C4-2B (cell line): ENCODE measurements at regions not wholly inside any gene's neighbourhood (a gene's known extent, or its start where the extent isn't known, plus 50 kb on each side); places are given as distances from the start of the nearest gene placed in this dataset.

Experiments used
- H3K27ac ChIP-seq: fragments of 450-650 bp; 2 replicates; pipeline ENCODE4 v1.5.1; 2017
- ZFX ChIP-seq: fragments of 450-650 bp; IDR thresholded peaks from 2 replicates; pipeline ENCODE4 v1.6.1; 2017
- TF ChIP-seq, protein P1 (sequence below): fragments of 450-650 bp; conservative IDR thresholded peaks from 2 replicates; pipeline ENCODE4 v1.5.1; 2017; ENCODE audit warnings: mild to moderate bottlenecking

DNA sequence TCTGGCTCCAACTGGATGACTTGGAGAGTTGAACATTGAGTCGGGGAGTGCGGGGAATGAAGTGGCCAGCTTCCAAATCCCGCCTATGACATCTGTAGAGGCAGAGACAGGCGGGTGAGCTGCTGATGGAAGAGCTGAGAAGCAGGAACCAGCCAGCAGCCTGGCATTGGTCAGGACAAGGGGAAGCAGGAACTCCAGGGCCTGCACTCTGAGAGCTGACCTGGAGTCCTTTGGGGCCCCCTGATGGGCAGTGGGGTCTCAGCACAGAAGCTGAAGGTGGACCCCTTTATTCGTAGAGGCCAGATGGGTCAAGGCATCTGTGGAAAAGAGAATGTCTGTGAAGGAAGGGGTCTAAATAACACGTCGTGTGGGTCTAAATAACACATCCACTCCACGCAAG lies 57.0 kb downstream of the SEC61G start:
- TF ChIP-seq, protein P1, sequence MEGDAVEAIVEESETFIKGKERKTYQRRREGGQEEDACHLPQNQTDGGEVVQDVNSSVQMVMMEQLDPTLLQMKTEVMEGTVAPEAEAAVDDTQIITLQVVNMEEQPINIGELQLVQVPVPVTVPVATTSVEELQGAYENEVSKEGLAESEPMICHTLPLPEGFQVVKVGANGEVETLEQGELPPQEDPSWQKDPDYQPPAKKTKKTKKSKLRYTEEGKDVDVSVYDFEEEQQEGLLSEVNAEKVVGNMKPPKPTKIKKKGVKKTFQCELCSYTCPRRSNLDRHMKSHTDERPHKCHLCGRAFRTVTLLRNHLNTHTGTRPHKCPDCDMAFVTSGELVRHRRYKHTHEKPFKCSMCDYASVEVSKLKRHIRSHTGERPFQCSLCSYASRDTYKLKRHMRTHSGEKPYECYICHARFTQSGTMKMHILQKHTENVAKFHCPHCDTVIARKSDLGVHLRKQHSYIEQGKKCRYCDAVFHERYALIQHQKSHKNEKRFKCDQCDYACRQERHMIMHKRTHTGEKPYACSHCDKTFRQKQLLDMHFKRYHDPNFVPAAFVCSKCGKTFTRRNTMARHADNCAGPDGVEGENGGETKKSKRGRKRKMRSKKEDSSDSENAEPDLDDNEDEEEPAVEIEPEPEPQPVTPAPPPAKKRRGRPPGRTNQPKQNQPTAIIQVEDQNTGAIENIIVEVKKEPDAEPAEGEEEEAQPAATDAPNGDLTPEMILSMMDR = no peak
- no peak for TF ChIP-seq ZFX

DNA sequence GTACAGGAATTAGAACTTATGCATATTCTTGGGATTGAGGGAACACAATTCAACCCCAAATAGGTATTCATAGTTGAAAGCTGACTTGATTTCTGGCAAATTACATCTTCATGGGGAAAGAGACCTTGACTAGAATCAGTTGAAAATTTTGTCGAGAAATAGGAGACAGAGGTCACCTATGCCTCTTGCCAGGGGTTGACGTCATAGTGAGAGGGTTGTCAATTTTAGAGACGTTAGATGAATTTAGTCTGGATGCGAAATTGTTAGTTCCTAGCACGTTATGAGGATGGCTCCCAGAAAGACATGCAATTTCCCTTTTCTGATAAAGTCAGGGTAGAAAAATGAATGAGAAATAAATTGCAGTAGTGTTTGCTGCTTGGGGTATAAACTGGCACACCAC lies 59.3 kb downstream of the SEC61G start:
- TF ChIP-seq, protein P1 = no peak
- no peak for TF ChIP-seq ZFX
- H3K27ac ChIP-seq = no peak overlapping the region

More for the DNA sequence above, 57.0 kb downstream of the SEC61G start:
- H3K27ac ChIP-seq = no peak overlapping the region

DNA sequence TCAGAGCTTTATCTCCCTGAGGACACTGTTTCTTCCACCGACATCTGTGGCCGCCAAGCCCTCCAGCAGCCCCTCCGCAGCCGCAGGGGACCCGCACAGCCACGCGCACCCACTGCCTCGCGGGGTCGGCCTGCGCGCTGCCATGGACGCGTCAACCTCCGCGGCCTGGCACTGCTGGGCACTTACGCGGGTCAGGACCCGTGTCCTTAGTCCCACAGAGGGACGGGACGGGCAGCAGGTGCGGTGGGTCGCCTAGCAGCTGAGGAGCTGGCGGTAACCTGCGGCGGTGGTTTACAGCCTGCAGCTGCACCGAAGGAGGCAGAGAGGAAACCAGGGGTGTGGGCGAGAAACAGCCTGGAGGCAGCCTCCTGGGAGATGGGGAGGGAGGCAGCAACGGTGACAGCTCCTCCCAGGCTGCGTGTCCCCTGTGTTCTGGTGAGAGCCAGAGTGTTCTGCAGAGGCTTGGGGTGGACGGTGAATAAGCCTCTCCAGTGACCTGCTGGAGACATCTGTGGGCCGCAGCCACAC lies 61.3 kb downstream of the SEC61G start:
- H3K27ac ChIP-seq = no peak overlapping the region
- TF ChIP-seq ZFX = no peak
- TF ChIP-seq, protein P1 = no peak

DNA sequence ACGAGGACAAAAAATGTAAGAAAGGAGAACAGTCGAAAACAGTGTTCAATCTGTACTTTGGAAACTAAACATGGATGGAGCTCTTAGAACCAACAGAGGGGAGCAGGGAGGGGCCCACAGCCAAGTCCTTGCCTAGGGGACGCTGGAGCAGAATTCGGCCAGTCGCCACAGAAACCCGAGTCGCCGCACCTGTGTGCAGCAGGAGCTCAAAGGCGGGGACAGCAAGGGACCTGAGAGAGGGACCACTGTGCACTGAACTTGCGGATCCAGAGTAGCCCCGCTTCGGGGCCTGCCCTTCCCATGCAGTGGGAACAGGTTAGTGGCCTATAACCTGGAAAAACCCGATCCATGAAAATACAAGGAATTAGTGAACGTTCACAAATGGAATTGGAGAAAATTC lies 68.1 kb downstream of the SEC61G start:
- no peak for TF ChIP-seq ZFX
- TF ChIP-seq, protein P1 = no peak
- no peak overlapping the region for H3K27ac ChIP-seq

DNA sequence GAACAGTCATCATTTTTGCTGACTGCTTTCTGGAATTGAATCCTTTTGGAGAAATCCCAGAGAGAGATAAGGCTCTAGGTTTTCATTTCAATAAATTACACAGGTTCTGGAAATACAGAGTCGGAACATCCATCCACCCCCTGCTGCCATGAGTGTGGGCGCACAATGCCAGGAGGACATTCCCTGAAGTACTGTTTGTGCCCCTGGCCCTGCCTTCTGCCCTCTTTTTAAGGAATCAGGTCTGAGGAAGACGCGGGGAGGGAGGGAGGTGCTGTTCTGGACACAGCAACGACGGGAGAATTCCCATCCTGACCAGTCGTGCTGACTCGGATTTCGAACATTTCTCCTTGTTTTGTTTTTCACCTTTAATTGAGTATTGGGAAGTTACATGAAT lies 69.0 kb downstream of the SEC61G start:
- TF ChIP-seq ZFX = no peak
- TF ChIP-seq, protein P1 = no peak
- no peak overlapping the region for H3K27ac ChIP-seq

DNA sequence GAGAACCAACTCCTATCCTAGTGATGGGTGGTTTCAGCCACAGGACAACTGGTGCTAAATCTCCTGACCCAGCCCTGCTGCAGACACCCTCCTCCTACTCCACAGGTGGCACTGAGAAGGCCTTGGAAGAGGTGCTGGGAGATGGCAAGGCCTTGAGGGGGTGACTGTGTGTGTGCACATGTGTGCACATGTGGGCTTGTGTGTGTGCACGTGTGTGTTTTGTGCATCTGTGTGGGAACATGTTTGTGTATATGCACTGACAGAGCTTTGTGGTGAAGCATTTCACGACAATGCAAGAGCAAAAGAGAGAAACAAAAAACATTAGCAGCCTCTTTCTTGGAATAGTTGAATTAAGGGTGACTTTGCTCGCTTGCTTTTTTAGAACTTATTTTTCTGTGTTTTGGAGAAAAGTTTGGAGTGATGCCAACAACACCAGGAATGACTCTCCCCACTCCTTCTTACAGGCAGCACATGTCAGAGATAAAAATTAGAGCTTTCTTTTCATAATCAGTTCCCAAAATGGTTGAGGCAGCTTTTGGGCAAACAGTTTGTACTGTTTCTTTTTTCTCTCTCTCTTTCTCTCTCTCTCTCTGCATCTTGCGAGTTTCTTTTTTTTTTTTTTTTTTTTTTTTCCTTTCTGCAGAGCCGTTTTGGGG lies 69.5 kb downstream of the SEC61G start:
- no peak overlapping the region for H3K27ac ChIP-seq
- no peak for TF ChIP-seq ZFX
- TF ChIP-seq, protein P1 = no peak

DNA sequence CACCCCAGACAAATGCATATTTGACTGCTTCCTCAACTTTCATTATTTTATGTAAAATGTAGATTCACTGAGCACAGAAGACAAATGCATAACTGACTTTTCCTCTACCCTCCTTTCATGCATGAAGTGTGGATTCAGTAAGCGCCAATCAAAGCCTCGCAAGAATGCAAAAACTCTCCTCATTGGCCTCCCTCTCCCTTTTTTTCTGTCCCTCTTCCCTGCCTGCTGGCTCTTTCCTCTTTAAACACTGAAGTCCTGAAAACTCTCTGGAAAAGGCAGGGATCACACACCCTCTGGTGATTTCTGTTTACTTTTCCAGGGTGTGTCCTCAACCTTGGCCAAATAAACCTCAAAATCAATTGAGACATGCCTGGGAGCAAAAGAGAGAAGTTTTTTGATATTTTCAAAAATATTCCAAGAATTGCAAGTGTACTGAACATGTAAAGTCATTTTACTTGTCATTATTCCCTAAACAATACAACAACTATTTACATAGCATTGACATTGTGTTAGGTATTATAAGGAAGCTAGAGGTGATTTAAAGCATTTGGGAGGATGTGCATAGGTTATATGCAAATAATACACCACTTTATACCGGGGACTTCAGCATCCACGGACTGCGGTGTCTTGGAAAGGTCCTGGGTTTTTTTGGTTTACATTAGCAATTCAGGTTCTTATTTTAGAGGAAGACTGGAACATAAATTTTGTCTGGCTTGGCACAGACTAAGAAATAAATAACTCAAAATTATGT lies 71.4 kb downstream of the SEC61G start:
- no peak overlapping the region for H3K27ac ChIP-seq
- no peak for TF ChIP-seq ZFX
- TF ChIP-seq, protein P1 = no peak
